GM18868 (cell line): ENCODE measurements at regions not wholly inside any gene's neighbourhood (a gene's known extent, or its start where the extent isn't known, plus 50 kb on each side); places are given as distances from the start of the nearest gene placed in this dataset.

Experiments used
- ATAC-seq: cut with Tn5 transposase; IDR thresholded peaks from one replicate; pipeline ENCODE4 v1.9.1; 2021; ENCODE audit warnings: mild to moderate bottlenecking, moderate library complexity; ENCODE audit not compliant: unreplicated experiment

GRCh38 chr10:57964351-57964750, 303.3 kb downstream of the IPMK start:
- ATAC-seq: no peak

- no peak for ATAC-seq
Observed at GRCh38 chr10:57963546-57963945, 304.1 kb downstream of the IPMK start.

DNA sequence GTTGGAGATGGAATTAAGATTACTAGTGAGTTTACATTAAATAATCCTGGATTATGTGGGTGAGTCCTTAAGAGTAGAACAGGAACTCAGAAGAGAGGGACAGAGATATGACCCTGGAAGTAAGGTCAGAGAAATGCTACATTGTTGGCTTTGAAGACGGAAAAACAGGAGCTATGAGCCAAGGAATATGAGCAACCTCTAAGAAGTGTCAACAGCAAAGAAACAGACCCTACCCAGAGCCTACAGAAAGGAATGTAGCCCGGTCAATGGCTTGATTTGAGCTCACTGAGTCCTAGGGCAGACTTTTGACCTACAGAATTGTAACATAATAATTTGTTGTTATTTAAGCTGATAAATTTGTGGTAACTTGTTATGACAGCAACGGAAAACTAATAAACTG, 304.9 kb downstream of the IPMK start:
- ATAC-seq: no peak

DNA sequence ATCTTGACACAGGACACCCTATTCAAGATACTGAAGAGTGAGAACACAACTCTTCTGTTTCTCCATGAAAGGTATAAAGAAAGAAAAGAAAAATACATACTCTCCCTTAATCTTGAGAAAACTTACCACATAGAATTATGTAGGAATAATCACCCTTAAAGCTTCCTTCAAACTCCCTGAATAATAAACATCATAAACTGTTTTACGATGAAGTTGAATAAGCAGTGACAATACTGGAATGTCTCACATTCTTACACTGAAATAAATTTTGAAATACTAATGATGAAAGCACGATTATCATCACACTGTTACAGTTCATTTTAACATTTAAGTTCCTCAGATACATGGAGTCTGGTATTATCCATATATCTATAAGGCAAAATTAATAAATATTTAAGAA, 306.2 kb downstream of the IPMK start:
- no peak for ATAC-seq

- ATAC-seq: no peak
Observed at GRCh38 chr10:57960406-57960805, 307.3 kb downstream of the IPMK start.

GRCh38 chr10:57959318-57960006, 308.2 kb downstream of the IPMK start:
- no peak for ATAC-seq

GRCh38 chr10:57955076-57955475, 312.6 kb downstream of the IPMK start:
- no peak for ATAC-seq

GRCh38 chr10:57952741-57953140, 315.0 kb downstream of the IPMK start:
- ATAC-seq: no peak

GRCh38 chr10:57950442-57950974, 317.2 kb downstream of the IPMK start:
- no peak for ATAC-seq

DNA sequence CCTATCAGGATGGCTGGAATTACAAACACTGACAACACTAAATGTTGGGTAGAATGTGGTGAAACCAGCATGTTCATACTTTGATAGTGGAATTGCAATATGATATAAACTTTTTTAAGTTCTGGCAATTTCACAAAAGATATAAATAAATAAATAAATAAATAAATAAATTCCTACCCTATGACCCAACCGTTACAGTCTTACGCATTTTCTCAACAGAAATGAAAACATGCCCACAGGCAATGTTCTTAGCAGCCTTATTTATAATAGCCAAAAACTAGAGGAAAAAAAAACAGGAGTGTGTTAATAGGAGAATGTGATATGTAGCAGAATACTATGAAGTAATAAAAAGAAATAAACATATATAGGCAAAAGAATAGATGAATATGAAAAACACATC, 318.9 kb downstream of the IPMK start:
- no peak for ATAC-seq

GRCh38 chr10:57946833-57947232, 320.9 kb downstream of the IPMK start:
- no peak for ATAC-seq

DNA sequence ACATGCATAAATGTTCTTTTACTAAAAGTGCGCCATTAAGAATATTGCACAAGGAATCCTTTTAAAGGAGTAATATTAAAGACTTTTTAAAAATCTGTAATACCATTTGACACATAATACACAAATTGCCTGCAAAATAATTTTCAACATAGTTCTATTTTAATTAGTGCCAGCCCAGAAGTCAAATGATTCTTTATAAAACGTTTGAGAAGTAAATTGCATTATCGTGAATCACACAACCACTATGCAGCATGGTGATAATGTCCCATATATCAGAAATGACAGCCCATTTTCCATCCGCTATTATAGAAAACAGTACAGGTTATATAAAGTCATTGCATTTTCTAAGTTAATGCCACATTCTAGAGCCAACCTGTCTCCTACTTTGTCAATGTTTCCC, 324.0 kb downstream of the IPMK start:
- ATAC-seq: no peak

DNA sequence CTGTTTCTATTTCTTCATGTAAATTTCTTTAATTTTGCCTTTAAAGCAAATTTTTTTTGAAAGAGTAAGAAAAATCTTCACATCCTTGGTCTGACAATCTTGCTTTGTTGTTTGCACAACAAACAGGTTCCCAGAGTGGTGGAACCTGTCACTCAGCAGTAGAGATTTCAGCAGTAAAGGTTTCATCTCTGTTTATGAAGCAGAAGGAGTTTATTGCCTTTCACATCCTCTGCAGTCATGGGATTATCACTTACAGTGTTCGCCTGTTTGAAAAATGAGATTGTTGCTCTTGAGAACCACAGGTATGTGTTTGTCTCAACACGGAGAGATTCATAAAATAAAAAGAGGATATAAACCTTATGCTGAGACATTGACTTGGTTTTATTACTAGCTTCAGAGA, 342.6 kb downstream of the IPMK start:
- no peak for ATAC-seq

GRCh38 chr10:57921140-57921539, 346.6 kb downstream of the IPMK start:
- ATAC-seq: peak; percentile 44

DNA sequence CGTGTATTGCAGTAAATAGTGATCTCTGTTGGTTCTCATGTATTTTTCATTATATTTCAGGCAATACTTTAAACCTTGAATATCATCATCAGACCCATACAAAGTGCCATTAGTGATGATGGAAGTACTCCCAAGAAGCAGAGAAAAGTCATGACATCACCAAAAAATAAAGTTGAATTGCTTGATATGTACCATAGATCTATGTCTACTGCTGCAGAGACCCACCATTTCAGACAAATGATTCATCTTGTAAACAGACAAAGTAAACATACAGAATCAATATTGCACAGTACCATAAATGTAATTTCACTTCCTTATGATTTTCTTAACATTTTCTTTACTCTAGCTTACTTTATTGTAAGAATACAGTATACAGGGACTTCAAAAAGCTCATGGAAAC, 347.8 kb downstream of the IPMK start:
- no peak for ATAC-seq

DNA sequence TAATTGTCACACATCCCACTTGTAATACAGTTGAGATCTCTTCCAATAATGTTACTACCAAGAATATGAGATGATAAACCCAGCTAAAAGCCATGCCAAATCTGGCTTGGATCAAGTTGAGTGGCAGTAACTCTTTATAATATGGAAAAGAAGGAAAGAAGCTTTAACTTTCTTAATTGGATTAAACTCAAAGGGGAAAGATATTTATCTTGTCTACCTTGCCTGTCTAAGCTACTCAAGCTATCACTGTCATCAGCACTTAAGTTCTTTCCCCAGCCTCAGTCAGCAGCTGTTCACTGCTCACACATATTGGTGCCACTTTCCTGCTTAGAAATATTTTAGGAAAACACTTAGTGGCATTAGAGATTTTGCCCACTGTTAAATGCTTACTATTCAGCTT, 350.7 kb downstream of the IPMK start:
- ATAC-seq: no peak

GRCh38 chr10:57905861-57906260, 361.8 kb downstream of the IPMK start:
- no peak for ATAC-seq

GRCh38 chr10:57905010-57905409, 362.7 kb downstream of the IPMK start:
- ATAC-seq: no peak

- ATAC-seq: no peak
Observed at GRCh38 chr10:57898231-57898630, 369.5 kb downstream of the IPMK start.

GRCh38 chr10:57897611-57898010, 370.1 kb downstream of the IPMK start:
- no peak for ATAC-seq

DNA sequence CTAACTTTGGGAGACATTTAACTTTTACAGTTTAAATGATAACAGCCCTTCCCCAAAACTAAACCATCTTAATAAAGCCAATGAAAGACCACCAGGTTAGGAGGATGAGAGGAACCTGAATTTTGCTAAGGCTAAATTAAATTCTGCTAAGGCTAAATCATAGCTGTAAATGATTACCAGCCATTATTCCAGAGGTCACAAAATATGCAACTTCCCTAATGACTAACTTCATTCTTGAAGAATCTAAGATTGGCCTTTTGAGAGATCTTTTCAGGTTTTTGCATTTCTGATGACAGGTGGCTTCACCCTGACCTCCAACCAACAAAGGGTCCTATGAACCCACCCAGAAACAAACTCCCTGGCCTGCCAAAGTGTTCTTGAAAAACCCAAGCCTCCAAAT, 373.3 kb downstream of the IPMK start:
- ATAC-seq: no peak

DNA sequence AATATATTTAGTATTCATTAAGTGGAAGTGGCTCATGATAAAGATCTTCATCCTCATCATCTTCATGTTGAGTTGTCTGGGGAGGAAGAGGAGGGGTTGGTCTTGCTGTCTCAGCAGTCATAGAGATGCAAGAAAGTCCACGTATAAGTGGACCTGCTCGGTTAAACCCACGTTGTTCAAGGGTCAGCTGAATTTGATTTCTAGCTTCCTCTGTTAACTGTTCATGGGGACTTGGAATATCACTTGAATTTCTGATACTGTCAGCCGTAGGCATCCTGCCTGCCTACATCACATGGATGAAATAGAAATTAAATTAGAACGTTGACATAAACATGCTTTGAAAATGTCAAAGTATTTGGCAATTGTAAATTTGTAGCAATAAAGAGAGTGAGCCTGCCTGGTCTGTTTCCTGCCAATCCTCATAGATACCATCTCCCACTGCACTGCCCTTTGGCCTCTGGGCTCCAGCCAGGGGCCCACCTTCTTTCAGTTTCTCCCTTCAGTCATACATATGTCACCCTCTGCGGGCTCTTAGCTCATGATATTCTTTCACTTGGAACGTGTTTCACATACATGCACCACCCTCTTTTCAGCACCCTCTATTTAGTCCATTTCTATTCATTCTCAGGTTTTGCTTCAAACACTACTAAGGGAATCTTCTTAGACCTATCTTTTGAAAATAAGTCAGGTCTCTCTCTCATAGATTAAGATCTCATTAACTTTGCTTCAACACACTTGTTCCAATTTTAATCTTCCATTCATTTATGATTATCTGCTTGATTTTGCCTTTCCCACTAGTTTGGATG, 376.3 kb downstream of the IPMK start:
- ATAC-seq: no peak
